GM19395 (cell line): ENCODE measurements at regions not wholly inside any gene's neighbourhood (a gene's known extent, or its start where the extent isn't known, plus 50 kb on each side); places are given as distances from the start of the nearest gene placed in this dataset.
A peak's percentile ranks its signal among the peaks of the same experiment; 100 is the strongest.

Experiments
- ATAC-seq: cut with Tn5 transposase; IDR thresholded peaks from one replicate; pipeline ENCODE4 v1.9.1; 2021; ENCODE audit warnings: mild to moderate bottlenecking, moderate library complexity; ENCODE audit not compliant: unreplicated experiment

GRCh38 chr1:224504297-224505041 is 69.9 kb upstream of the WDR26 start:
- ATAC-seq: no peak

- ATAC-seq: no peak
Observed at GRCh38 chr1:224505454-224506093, 71.0 kb upstream of the WDR26 start.

DNA sequence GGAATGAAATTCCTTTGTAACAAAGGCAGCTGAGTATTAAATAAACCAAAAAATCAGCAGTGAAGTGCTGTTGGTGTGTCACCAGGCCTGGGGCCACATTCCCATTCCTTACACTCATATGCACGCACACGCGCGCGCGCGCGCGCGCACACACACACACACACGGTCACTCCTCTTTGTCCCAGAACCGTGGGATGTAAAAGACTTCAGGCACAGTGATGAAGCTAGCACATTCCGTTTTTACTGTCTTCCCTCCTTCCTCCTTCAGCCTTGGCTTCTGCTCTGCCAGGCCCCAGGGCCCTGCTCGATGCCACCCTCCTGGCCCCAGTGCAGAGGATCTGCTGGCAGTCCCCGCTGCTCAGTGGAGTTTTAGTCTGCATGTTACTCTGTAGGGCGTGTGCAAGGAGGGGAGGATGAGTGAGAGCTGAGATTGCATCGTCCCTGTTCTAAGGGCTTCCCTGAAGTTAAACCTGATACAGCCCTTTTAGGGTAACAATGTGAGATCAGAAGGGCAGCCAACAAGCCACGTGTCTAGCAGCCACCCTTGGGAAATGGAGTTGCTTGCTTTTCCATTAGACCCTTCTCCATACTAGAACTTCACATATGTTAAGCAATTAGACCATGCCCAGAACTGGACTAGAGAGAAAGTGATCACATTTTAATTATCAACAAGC is 71.7 kb upstream of the WDR26 start:
- ATAC-seq: no peak

- ATAC-seq: no peak
Observed at GRCh38 chr1:224507771-224508523, 73.3 kb upstream of the WDR26 start.

DNA sequence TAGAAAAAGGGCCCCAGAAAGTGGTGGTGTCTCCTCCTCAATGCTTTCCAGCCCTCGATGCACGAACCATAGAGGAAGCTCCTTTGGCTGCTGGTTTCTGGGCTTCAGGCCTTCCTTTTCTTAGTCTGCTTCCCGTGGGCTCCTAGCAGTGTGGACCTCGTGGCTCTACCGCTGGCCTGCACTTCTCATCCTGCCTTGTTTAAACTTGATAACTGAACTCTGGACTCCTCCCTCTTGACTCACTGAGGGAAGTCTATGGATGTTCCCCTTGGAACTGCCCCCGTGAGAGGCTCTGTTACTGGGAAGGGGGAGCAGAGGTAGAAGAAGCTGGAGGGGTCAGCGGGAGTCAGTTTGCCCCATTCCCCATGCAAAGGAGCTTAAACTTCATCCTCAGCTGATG is 75.3 kb upstream of the WDR26 start:
- no peak for ATAC-seq

- ATAC-seq: no peak
Observed at GRCh38 chr1:224510880-224511645, 76.5 kb upstream of the WDR26 start.

DNA sequence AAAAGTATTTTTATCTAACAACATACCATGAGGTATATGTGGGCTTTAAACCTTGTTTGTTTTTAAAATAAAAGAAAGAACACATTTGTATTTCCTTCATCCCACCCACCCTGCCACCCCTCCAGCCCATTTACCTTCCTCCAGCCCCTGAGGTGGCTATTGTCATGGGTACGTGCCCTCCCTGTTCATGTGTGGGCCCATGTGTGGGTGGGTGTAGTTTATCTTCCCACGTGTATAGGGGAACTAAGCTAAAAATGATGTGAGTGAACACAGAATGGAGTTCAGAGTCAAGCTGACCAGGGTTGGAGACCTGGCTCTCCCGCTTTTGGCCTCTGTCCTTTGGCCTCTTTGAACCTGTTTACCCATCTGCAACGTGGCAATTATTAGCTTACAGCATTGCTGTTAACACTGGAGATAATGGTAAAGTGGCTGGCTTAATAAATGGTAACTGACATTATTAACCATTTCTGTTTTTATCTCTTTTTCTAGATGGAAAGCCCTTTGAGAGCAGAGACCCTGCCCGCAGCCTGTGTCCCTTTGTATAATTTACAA is 78.1 kb upstream of the WDR26 start:
- no peak for ATAC-seq

DNA sequence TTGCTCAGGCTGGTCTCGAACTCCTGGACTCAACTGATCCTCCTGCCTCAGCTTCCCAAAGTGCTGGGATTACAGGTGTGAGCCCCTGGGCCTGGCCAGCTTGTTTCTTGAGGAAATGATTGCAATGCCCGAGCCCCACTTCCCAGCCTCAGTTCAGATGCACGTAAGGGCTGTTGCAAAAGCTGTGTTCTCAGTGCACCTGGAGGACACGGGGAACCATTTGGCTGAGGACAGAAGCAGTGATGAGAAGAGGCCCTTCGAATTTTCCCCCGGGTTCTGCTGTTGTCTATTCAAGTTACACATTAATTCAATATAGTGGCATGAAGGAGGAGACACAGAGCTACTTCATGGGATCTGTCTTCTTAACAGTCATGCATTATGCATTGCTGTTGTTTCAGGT is 78.8 kb upstream of the WDR26 start:
- ATAC-seq: peak; percentile 11

- ATAC-seq: peak; percentile 98
Observed at GRCh38 chr1:224513787-224514209, 79.2 kb upstream of the WDR26 start.

GRCh38 chr1:224517171-224517570 is 82.6 kb upstream of the WDR26 start:
- no peak for ATAC-seq

- ATAC-seq: no peak
Observed at GRCh38 chr1:224518528-224518927, 83.9 kb upstream of the WDR26 start.

- ATAC-seq: no peak
Observed at GRCh38 chr1:224519874-224520273, 85.3 kb upstream of the WDR26 start.

- ATAC-seq: no peak
Observed at GRCh38 chr1:224520808-224521207, 86.2 kb upstream of the WDR26 start.

DNA sequence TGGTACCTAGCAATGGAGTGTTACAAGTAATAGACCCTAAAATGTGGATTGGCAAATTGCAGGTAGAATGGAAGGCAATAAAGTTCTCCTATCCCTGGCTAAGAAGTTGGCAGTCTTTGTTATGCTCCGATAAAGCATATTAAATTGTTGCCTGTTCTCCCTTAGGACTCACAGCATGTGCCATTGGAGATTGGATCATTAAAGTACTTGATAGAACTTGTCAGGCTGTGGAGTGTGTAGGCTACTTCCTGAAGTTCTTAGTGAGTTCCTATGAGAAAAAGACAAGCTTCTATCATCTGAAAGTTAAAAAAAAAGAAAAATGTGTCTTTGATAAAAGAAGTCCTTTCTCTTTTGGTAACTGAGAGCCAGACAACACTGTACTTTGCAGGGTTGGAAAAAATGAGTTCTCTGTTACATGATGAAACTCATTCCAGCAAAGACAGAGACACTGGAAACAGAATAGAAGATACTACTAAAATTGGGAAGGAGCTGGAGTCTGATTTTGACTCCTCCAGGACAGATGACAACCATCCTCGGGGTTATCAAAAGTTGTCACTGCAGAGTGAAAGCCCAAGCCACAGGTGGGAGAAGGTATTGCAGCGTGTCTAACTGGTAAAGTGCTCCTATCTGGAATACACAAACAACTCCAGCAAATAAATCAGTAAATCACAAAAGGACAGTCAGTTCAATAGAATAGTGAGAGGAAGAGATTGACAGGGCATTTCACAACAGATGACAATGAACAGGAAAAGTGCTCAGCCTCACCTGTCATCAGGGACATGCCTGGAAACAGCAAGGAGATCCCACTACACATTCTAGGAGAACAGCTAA is 87.5 kb upstream of the WDR26 start:
- ATAC-seq: no peak

DNA sequence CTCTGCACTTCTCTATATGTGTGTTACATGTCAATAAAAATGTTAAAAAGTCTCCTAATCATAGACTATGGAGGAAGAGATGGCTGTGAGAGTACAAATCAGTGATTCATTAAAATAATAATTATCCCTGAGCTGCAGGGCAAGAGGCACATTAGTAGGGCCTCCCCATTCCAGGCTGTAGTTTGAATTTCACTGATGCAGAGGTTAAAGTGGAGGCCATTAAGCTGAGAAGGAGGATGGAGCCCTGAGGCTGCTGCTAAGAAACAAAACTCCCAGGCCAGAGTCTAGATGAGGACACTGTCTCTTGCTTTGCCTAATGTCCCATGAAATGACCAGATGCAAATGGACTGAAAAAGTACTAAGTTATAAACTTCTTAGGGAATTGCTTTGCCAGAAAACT is 89.1 kb upstream of the WDR26 start:
- ATAC-seq: no peak

DNA sequence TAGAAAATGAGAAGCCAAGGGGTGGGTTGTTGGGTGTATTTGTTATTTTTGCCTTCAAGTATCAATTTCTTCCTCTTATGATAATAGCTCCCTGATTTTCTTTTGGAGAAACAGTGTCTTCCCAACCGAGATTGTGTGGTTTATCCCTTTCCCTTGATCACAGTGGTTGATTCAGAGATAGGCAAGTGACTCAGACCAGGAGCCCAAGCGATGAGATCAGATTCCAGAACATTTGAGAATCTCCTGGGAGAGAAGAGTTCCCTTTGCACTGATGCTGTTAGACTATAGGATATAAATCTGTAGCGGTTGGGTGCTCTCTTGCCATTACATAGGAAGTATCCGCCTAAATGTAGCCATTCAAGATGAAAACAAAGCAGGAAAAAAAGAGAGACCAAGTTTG is 90.1 kb upstream of the WDR26 start:
- ATAC-seq: no peak

DNA sequence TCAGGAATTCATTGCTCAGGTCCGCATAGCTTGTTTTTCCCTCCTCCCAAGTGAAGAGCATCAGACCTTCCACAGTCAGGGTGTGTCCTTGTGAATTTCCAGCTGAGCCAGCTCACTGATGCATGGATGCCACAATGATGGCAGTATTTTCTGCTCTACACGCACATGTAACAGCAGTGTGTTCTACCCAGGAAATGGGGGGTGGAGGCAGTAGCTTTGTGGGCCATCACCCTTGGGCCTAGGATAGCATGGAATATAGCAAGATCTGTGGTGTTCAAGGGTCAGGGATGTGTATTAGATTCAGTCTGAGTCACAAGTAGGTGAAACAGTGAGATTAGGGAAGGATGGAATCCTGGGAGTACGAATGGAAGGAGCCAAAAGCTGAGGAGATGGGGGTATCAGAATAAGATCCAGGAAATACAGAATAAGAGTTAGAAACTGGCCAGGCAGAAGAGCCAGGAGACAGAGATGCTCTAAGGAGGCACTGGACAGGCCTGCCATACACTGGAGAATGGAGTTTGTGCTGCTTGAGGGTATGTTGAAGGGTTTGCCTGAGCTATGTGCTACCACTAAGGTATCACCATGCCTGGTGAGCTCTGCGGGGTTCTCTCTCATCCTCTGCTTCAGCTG is 90.6 kb upstream of the CNIH3 start:
- no peak for ATAC-seq

DNA sequence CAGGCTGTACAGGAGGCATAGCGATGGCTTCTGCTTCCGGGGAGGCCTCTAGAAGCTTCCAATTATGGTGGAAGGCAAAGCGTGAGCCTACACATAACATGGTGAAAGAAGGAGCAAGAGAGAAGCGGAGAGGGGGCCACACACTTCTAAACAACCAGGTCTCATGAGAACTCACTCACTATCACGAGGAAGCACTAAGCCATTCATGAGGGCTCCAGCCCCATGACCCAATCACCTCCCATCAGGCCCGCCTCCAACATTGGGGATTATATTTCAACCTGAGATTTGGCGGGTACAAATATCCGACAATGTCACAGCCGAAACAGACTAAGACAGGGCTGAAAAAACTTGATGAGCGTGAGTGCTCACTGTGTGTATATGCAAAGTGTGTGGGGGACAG is 89.3 kb upstream of the CNIH3 start:
- no peak for ATAC-seq

GRCh38 chr1:224528900-224529299 is 87.2 kb upstream of the CNIH3 start:
- no peak for ATAC-seq
